Activated T-cell treated with anti-CD3 and anti-CD28 coated beads for 48 hours (primary cell): ENCODE measurements at regions not wholly inside any gene's neighbourhood (a gene's known extent, or its start where the extent isn't known, plus 50 kb on each side); places are given as distances from the start of the nearest gene placed in this dataset.

Experiments
- DNase-seq: peaks from one replicate; pipeline ENCODE4 v3.0.0-alpha.2; 2020; ENCODE audit warnings: low read depth

DNA sequence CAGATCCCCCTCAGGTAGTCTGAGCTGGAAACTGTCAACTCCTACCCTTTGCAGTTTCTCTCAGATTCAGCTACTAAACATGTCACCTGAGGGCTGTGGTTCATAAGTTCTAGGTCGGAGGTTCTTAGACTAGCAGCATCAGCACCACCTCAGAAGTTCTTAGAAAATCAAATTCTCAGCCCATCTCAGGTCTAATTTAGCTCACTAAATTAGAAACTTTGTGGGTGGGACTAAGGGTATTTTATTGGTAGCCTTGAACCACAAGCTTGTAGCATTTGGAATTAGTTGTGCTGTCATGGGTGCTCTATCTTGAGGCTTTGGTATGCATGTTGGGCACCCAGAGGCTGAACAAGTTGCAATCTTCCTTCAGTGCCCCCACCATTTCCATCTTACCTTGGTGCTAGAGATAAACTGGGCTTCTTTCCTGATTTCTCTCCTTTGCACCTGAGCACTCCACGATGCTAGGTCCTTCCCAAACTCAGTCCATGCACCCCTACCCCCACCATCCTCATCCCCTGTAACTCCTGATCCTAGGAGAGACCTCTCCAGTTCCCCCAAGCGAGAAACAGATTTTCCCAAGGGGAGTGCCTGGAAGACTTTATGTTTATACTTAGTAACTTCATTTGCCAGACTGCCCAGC lies 54.2 kb downstream of the S1PR1 start:
- DNase-seq, result no peak

- DNase-seq, result peak; percentile 46
Measured at GRCh38 chr1:101291562-101292380, 55.0 kb downstream of the S1PR1 start.

DNA sequence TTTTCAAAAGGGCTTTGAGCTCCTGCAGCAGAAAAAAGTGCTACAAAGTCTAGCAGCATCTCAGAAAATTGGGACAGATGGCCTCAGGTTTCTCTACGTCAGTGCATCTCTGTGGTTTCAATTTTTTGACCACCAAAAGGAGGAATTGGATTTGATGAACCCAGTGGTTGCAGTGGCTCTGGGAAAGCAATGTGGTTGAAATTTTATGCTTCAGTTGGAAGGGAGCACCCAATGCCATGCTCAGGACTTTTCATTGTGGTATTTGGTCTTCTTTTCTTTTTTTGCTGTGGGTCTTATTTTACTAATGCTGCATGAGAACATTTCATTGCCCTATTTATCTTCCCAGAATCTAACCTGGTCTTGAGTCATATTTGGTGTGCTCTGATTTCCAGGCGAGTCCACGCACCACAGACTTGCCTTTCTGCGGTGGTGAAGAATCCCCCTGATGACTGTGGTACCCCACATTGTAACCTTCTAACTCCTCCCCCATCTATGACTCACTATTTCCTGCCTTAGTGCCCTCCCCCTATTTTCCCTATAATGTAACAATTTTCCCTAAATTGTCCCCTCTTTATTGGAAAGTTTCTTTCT lies 56.7 kb downstream of the S1PR1 start:
- peak; percentile 49 for DNase-seq

- no peak for DNase-seq
Measured at GRCh38 chr1:101295209-101295608, 58.4 kb downstream of the S1PR1 start.

- DNase-seq, result no peak
Measured at GRCh38 chr1:101298663-101299062, 61.8 kb downstream of the S1PR1 start.

GRCh38 chr1:101299141-101299540 lies 62.3 kb downstream of the S1PR1 start:
- DNase-seq, result no peak

DNA sequence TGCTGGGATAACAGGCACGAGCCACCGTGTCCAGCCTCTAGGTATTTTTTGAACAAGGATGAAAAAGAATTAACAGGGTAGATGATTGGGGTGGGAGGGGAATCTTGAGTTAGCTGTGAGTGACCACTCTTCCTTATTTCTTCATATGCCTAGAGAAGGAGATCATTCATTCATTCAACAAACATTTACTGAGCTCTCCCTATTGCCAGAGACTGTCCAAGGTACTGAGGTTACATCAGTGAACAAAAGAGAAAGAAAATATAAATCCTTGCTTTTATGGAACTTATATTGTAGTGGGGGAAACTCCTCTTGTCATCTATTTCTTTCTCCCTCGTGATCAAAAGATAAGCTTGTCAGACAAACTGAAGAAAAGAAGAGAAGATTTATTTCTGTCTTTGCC lies 62.9 kb downstream of the S1PR1 start:
- DNase-seq, result no peak

DNA sequence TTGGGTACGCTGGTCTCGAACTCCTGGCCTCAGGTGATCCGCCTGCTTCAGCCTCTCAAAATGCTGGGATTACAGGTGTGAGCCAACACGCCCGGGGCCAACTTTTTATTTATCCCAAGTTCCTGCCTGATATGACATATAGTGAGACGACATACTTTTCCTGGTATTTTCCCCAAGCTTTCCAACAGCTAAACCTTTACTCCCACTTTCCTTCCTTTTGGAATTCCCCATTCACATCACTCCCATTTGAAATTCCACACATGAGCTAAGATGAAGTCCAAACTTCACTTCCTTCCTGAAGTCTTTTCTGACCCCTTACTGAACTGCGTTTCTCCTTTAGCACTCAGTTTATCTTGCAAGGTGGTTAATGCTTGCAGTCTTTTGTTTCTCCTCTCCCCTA lies 64.1 kb downstream of the S1PR1 start:
- no peak for DNase-seq

- DNase-seq, result no peak
Measured at GRCh38 chr1:101301446-101302057, 64.7 kb downstream of the S1PR1 start.

DNA sequence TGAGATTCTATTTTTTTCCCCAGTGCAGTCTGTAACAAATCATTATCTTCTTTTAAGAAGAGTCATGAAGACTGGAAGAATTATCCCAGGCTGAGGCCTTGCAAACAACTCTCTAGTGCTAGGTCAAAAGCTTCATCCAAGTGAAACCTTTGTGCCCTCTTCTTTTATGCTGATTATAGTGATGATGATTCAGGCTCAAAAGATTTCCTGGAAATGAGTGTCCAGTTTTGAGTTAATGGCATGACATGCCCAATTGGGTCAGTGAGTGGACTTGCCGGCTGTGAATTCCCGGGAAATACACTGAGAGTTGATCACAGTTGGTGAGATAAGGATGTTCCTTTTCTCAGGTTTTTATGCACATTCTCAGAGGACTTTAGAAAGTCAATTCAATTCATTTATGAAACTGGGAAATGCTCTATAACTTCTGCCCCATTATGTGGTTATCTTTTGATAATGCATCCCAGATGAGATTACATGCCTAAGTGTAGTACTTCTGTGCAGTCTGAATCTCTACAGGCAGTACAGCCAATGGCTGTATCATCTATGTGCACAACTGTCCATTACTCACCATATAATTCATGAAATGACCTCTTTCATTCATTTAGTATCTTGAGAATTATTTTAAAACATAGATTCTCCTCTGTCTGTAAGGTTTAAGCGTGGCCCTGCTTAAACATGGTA lies 66.2 kb downstream of the S1PR1 start:
- DNase-seq, result no peak

DNA sequence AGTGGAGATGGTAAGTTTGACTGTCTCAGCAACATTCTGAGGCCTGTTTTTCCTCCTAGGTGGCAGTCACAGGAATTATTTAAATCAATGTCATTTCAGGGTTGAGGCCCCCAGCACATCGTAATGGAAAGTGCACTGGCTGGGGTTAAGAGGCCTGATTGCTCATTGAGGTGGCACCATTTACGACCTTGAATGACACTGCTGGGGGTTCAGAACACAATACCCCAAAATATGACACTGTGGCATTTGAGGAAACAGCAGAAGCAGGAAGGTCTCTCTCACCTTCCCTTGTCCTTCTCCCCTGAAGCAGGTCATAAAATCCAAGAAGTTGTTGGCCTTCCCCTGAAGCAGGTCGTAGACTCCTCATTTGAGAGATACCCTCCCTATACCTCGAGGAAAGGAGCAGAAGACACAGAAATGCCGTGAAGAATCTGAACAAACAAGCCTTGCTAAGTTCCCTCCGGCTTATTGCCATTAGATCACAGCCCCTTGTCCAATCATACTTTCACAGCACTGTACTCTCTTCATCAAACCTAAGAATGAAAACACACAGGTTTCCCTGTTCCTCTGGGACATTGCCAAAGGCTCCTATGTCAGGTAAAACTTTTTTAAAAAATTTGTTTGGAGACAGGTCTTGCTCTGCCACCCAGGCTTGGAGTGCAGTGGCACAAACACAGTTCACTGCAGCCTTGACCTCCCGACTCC lies 71.3 kb downstream of the S1PR1 start:
- no peak for DNase-seq

- DNase-seq, result no peak
Measured at GRCh38 chr1:101308935-101309333, 72.1 kb downstream of the S1PR1 start.

GRCh38 chr1:101309334-101310311 lies 72.8 kb downstream of the S1PR1 start:
- DNase-seq, result peak; percentile 48

DNA sequence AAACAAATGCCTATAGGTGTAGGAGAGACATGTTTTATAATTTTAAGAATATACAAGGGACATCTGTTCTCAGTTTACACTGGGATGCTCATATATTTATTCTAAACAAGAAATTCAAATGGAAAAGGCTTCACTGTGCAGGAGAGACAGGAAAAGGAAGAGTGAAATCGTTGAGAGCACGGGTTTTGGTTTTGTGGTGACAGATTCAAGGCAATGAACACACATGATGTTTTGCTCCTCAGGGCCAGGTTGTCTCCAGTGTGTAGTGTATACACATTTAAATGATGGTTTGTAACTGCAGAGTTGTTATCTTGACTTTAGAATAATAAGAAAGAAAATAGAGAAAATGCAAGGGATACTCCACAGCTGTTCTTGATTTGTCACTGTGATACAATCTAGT lies 73.7 kb downstream of the S1PR1 start:
- DNase-seq, result no peak

DNA sequence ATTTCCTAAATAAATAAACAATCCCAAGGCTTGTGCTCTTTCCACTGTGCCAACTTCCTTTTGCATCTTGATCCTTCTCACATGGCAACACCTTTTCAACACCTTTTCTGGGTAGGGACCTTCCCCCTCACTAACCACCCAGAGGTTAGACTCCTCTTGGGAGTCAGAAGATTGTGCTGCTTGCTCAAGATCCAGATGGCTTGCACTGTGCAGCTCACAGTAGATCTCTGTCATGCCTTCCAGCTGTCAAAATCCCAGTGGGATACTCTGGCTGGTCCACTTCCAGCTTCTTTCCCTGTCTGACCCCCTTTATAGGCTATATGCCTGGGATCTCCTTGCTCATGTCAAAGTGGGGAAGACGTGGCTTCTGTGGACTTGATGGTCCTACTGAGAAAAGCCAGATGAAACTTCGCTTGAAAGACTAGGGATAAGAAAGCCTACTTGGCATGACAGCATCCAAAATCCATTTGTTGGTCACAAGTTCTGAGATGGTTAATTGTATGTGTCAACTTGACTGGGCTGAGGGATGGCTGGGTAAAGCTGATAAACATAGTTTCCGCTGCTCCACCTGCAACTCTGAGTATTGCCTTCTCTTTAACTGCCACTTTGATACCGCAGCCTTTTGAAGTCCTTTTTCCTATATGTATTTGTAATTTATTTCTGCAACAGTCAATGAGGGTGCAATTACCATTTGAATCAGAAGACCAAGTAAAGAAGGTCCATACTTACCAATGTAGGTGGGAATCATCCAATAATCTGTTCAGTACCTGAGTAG lies 74.5 kb downstream of the S1PR1 start:
- no peak for DNase-seq

DNA sequence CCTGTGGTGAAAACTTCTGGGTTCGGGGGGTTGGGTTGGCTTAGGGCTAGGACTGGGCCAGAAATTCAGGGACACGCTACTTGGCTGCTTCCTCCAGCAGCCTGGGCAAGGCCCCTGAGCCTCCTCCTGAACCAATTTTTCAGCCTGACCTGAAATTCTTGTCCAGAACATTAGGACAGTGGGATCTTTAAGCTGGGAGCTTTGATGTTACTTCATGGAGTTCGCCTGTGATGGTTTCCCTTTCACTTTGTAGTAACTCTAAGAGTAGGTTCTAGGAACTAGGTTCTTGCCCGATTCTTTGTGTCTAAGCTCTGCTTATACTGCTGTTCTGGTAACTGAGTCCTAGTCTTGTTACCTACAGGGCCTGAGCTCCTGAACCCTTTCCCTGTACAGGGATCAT lies 75.3 kb downstream of the S1PR1 start:
- DNase-seq, result no peak

GRCh38 chr1:101313356-101313755 lies 76.5 kb downstream of the S1PR1 start:
- no peak for DNase-seq

DNA sequence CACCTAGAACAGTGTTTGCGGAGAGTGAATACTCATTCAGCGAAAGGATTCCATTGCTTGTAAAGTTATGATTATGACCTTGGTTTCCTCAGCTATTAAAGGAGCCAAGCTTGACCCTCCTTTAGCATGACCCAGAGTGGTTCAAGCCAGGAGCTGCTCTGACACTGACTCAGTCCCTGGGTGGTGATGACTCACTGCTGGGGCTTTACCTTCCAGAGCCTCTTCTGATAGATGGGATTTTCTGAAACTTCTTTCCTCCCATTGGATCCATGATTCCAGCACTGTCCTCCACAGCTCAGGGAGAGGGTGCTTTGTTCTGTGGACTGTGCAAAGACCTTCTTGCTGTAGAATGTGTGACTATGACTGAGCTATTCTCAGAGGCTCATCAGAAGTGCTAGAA lies 77.4 kb downstream of the S1PR1 start:
- DNase-seq, result no peak

- no peak for DNase-seq
Measured at GRCh38 chr1:101316256-101316655, 79.4 kb downstream of the S1PR1 start.

DNA sequence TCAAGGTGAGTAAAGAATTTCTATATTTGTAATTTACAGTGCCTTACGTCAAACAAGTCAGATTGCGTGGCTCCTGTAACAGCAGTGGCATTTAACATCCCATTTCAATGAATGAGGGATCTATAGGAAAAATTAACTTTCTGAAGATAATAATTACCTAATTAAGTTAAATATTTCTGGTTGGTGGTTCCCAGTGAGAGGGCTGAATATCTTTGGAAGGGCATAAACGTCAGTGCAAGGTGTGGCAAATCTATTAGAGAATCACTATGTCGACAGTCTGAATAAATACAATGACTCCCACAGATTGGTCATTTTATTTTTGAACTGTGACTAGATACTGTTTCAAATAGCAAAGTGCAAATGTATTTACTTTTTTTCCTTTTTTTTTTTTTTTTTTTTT lies 80.0 kb downstream of the S1PR1 start:
- no peak for DNase-seq
